ENCODE measurements at regions not wholly inside any gene's neighbourhood (a gene's known extent, or its start where the extent isn't known, plus 50 kb on each side); places are given as distances from the start of the nearest gene placed in this dataset.

DNA sequence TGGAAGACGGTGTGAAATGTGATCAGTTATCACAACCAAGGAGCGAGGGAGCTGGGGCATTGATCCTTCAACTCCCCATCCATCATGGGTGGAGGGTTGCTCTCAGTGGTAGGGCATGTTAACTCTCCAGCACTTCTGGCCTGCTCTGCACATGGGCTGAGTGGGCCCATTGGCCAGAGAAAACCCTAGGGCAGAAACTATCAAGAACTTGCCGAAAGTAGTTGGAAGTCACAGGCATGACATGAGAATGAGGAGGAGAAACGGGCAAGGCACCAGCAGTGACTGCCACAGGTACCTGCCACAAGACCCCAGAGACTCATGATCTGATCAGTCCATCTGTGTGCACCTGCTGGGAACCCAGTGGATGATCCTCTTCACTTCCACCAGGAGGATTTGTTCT lies 50.9 kb upstream of the CXCL14 start:
- TF ChIP-seq, protein P1, sequence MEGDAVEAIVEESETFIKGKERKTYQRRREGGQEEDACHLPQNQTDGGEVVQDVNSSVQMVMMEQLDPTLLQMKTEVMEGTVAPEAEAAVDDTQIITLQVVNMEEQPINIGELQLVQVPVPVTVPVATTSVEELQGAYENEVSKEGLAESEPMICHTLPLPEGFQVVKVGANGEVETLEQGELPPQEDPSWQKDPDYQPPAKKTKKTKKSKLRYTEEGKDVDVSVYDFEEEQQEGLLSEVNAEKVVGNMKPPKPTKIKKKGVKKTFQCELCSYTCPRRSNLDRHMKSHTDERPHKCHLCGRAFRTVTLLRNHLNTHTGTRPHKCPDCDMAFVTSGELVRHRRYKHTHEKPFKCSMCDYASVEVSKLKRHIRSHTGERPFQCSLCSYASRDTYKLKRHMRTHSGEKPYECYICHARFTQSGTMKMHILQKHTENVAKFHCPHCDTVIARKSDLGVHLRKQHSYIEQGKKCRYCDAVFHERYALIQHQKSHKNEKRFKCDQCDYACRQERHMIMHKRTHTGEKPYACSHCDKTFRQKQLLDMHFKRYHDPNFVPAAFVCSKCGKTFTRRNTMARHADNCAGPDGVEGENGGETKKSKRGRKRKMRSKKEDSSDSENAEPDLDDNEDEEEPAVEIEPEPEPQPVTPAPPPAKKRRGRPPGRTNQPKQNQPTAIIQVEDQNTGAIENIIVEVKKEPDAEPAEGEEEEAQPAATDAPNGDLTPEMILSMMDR (IDR thresholded peaks at IDR 0.05), result no peak
- no peak for TF ChIP-seq POLR2A (IDR thresholded peaks at IDR 0.05)
